NCI-H1436 (cell line): ENCODE measurements at regions not wholly inside any gene's neighbourhood (a gene's known extent, or its start where the extent isn't known, plus 50 kb on each side); places are given as distances from the start of the nearest gene placed in this dataset.
"Not testable (repeated sequence)": the region's sequence is repeated elsewhere in the genome, so short reads cannot be mapped to it uniquely, and the experiment has no call there.

Experiments
- DNase-seq: peaks from one replicate; lab custom pipeline; 2025; lab: John Stamatoyannopoulos, UW

DNA sequence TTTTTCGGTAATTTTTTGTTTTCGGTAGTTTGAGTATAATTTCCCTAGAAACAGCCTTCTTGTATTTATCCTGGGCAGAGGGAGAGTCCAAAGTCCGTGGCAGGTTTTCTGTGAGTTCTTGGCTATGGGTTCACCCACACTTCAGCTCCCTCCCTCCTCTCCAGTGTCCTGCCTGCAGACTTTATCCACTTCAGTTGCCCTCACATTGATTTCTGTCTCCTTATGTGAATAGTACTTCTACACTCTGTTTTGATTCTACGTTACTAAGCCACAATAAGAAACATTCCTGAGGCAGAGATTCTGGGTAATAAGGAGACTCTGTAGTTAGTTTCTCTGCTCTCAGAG, 868.6 kb downstream of the METTL15 start:
- DNase-seq: no peak

DNA sequence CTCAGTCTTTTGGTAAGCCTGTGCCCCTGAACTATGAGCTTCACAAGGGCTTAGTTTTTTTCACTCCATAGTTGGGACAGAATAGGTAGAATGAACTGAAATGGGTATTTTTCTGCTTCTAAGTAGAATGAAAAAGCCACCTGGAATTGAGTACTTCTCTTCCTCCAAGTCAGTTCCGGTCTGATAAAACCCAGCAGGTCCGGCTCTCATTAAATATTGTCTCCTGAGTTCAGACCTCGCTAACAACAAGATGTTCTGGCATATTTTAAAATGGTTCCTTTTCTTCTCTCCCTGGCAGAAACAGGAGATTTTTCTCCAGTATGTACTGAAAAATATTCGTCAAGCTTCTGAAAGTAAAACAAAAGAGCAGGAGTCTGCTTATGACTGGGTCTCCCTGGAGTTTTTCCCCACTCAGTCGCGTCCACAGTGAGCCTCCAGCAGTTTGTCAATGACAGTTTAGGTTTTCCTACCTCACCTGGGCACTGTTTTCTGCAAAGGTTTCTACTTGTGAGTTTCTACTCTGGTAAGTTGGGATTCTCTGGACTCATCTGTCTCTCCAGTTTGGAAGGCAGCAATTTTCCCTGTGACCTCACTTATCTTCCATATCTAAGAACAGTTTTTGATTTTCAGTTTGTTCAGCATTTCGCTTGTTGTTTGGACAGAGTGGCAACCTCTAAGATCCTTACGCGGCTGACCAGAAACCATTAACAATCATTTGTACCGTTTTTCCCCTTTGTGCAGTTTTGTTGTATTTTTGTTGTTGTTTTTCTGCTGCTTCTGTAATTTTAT, 868.0 kb downstream of the METTL15 start:
- DNase-seq: no peak

DNA sequence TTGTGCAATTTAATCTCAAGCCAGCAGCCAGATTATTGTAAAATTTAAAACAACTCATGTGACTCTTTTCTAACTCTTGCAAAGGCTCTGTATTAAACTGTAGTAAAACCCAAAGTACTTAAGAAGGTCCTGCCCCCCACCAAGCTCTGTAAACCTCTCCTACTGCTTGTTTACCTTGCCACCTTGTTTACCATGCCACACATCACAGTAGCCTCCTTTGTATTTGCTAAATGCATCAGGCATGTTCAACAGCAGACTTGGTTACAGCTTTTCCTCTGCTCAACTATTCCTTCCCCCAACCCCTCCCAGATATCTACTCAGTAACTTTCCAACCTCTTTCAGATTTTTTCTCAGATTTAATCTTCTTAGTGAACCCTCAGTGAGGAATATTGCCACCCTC, 861.6 kb downstream of the METTL15 start:
- DNase-seq: no peak

DNA sequence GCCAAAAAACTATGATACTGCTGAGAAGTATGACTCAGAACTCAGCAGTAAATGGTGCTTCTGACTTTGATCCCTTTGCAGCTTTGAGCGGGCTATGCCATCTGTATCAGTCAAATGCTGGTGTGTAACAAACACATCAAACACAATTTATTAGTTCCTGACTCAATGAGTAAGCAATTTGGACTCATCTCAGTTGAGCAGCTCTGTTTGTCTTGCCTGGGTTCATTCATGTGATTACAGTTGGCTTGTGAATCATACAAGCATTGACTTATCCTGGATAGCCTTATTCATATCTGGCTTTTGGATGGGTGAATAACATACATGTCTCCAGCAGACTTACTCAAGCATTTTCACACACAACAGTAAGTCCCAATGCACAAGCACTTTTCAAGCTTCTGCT, 858.8 kb downstream of the METTL15 start:
- DNase-seq: no peak

DNA sequence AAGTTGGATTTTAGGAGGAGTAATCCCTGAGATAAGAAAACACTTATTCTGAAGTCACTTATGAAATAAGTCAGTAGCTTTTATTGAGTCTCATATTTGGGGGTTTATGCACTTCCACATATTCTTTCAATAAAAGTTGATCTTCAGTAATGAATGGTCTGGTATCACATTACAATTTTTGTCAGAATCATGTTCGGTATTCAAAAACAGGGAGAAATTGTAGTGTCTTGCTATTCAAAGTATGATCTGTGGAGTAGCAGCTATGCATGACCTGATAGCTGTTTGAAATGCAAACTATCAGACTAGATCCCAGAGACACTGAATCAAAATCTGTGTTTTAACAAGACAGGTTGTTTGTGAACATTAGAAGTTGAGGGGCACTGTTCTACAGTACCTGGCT, 857.6 kb downstream of the METTL15 start:
- no peak for DNase-seq

DNA sequence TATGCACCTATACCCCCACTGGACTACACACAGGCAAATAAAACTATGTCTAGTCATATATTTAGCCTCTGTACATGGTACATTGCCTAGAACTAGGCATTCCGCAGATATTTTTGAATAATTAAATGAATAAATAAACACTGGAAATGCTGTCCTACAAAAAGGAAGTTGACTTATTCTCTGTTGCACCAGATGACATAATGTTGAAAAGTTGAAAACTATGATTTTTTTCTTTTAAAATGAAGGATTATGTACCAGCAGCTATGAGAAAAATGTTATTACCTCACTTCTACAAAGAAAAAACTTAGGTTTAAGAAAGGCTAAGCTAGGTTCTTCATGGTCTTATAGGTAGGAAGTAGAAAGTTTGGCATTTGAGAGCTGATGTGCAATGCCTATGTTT, 856.6 kb downstream of the METTL15 start:
- no peak for DNase-seq

DNA sequence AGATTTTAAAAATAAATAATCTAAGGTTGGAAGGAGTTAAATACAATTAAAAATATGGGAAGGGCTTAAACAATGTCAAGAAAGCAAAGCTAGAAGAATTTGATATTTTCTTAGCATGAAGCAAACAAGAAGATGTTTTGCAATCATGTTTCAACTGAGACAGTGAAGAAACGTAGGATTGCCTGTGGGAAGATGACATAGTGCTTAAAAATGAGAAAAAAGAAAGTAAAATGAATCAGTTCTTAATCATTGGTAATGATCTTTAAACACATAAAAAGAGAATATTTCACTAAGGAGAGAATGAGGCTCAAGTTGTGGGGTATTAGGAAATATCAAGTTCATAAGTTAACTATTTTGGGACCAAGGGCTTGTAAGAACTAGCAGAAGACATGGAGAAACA, 855.0 kb downstream of the METTL15 start:
- no peak for DNase-seq

DNA sequence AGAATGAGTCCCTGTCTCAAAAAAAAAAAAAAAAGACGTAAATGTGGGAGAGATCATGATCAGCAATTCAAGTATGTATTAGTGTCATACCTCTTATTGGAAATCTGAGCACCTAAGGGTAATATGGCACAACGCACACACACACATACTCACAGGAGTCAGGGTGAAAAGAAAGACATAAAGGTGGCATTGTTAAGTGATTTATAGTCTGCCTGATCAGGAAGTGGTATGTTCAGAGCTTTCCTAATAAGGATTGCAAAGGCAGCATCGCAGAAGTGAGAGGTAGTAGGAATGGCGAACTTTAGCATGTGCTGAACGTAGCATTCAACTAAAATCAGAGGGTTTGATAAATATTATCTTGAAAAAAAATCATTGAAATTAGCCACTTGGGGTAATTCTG, 854.3 kb downstream of the METTL15 start:
- no peak for DNase-seq

DNA sequence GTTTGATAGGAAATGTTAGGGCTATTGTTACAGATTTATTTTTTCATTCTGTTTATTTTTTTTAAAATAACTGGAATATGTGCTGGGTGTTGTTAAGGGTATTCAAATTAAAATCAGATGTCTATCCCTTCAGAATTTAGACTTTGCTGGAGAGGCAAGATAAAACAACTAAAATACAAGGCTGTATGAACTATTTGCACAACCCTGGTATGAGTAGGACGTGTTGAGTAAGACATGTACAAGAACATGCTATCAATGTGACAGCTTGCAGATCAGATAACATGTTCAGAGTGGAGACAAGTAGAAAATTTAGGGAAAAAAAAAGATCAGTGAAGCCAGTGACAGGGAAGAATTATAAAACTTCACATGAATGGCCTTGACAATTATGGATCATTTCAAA, 853.5 kb downstream of the METTL15 start:
- no peak for DNase-seq

DNA sequence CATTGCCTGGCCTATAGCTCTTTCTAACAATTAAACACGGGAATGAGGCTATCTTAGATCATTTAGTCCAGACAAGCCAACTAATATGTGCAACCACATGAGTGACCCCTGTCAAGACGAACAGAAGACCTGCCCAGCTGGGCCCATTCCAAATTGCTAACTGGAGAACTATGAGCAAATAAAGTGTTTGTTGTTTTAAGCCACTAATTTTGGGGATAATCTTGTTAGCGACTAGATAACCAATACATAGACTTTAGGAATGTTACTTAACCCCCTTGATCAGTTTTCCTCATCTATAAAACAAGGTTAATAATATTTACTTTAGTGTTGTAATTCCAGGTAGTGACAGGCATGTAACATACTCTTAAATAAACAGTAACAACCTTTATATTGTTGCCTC, 848.3 kb downstream of the METTL15 start:
- no peak for DNase-seq

DNA sequence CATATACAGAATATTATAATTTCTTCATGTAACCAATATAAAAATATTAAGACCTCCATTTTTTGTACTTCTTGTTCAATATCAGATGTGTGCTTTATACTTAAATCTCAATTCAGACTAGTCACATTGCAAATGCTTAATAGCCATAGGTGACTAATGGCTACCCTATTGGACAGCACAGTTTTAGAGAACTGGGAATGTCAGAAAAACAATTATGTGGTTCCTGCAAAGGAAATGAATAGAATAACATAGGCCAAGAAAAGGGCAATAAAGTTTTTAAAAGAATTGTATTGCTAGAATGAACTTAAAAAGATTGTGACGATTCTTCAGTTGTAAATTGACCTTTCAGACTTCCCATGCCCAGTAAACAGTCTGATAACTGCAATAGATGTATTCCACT, 843.0 kb downstream of the METTL15 start:
- no peak for DNase-seq

DNA sequence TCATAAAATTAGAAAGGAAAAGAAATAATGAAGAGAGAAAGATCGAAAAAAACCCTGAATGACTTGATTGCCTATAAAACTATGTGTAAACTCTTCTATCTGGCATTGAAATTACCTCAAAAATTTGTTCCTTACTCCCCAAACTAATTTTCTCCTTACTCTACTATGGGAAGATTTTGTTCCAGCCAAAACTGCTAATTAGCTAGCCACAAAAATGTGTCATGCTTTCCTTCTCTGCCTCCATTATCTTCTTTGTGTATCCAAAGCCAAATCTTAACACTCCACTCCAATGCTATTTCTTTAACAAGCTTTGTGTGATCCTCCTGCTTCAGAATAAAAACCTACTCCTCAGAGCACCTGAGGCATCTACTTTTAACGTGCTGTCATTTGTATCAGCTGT, 831.2 kb downstream of the METTL15 start:
- no peak for DNase-seq

DNA sequence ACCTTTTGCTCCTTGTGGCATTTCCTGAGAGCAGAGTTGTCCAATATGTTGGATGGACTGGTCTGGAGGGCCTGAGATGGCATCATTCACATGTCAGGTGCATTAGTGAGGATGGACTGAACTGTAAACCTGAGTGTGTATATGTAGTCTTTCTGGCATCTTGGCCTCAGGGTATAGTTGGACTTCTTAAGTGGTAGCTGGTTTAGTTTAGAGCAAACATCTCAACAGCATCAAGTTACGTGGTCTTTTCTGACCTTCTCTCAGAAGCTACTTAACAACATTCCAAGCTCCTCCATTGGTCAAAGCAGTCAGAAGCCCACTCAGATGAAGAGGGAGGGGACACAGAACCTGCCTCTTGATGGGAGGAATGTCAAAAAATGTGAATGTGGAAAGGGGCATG, 829.9 kb downstream of the METTL15 start:
- no peak for DNase-seq

DNA sequence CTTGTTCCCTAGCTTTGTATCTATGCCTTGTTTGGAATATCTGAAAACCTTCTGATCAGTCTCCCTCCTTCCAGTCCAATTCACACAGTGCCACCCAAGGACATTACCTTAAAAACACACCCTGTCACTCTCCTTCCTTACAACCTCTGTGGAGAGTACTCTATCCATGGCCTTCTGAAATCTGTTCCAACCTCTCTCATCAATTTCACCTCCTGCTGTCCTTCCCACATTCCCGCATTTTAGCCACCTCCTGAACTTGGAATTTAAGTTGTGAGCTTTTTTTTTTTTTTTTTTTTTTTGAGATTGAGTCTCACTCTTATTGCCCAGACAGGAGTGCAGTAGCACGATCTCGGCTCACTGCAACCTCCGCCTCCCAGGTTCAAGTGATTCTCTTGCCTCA, 824.8 kb downstream of the METTL15 start:
- DNase-seq: no peak

DNA sequence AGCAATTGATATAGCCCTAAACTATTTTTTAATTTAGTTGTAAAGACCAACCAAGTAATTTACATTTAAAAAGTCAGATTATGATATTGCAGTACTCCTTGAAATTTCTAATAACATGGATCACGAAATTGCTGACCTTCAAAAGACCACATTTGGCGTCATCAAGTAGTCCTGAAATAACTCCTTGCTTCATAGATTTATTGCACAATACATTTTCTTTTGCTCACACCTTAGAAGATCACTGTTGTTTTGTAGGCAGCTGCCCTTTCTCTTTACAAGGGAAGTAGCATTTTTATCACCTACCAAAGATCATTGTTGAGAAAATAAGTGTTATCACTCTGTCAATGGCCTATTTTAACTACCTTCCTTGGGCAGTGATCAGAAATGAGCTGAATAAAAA, 815.8 kb downstream of the METTL15 start:
- DNase-seq: no peak

DNA sequence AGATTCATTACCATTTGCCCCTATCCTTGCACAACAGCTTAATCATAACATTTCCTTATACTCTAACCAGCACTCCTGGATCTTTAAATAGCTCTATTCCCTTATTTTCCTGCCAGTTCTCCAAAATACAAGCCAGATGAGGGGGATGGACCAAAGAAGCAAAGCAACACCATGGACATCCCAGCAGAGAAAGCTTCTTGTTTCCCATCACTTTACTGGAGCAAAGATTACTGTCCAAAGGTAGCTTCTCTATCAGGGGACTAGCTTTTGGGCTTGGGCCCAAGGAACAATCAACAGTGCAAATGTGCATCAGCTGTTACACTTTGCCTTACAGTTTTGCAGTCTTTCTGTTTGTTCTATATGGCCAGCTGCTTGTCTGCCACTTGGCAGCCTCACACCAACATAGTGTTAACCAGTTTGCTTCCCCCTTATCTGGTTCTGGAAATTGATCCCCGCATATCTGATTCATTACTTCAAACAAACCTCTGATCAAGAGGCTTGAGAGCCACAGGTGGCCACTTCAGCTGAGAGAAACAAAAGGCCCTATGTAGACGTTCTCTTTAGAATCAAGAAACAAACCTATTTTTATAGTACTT, 814.3 kb downstream of the METTL15 start:
- DNase-seq: no peak

DNA sequence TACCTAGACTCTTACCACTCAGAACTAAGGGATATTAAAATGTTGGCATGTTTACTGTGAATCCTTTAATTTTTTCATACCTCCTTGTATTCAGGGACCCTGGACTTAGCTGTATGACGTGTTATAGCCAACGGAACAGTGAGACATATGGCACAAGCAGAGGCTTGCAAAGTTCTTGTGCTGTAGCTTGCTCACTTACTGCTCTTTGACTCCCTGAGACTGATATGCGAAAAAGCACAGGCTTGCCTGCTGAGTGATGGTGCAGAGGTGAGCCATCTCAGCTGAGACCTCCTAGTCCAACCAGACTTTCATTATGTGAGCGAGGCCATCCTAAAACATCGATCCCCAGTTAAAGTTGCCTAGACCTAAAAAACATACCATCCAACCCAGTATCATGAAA, 811.0 kb downstream of the METTL15 start:
- DNase-seq: no peak

DNA sequence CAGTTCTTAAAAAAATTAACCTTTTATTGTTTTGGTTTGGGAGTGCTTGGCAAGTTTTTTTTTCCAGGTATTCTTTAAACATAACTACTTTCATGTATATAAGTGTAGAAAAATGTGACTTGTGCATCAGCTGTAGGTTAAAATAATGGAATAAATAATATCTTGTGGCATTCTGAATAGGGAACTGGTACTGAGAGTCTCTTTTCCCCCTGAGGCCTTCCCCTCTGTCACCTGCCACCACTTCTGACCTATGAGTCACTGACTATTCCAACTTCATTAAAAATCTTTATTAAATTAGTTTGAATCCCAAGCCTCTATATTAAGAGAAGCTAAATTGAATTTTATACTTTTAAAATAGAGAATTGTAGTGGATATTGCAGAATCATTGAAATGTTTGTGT, 805.7 kb downstream of the METTL15 start:
- no peak for DNase-seq

DNA sequence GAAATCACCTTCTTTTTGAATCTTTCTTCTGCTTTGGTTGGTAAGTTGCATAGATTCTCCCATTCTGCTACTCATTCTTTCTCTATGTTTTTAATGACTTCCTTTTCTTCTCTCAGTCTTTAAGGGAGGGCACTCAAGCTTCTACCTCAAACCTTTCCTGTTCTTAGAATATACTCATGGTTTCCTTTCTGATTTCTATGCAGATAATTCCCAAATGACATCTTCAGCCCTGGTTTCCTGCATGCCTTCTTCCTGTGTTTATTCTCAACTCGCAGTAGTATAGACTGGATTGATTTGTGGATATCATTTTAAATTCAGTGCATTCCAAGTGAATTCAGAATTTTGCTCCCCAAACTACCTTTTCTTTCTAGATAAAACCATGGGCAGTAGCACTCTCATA, 803.6 kb downstream of the METTL15 start:
- no peak for DNase-seq

DNA sequence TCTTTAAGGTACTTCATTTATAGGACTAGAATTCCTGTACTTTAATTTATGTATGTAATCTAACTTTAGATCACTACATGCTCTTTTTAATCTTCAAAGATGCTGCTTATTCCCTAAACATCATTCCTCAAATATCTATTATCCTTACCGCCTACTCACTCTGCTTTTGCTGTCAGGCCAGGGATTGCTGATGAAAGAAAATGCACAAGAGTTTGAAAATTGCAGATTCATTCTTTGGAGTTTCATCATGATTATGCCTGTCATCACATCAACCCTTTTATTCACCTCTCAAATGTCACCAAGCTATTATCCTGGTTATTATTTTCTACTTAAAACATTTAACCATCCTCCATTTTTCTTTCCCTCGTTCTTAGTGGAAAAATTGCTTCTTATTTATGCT, 802.7 kb downstream of the METTL15 start:
- no peak for DNase-seq

DNA sequence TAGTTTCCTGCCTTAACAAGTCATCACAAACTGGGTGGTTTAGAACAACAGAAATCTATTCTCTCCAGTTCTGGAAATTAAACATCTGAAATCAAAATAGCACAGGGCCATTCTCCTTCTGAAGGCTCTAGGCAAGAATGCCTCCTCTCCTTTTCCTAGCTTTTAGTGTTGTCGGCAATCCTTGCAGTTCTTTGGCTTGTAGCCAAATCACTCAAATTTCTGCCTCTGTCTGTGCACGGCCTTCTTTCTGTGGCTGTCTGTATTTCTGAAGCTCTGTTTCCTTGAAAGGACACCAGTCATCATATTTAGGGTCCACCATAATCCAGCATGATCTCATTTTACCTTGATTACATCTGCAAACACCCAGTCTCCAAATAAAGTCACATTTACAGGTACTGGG, 795.5 kb downstream of the METTL15 start:
- DNase-seq: no peak

DNA sequence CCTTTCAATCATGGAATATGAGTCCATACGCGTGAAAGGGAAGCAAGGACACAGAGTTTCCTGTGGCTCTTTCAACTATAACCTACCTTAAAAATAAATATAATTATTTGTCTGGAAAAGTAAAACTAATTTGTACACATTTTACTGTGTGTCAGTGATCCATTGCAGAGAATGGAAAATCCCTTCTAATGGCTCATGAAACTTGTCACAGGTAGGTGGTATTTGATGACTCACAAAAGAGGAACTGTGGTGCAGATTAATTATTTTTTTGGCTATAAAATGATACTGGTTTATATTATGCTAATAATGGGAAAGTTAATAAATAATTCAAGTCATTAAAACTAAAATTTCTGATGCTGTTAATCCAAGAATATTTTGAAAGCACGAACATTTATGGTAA, 792.2 kb downstream of the METTL15 start:
- DNase-seq: no peak

DNA sequence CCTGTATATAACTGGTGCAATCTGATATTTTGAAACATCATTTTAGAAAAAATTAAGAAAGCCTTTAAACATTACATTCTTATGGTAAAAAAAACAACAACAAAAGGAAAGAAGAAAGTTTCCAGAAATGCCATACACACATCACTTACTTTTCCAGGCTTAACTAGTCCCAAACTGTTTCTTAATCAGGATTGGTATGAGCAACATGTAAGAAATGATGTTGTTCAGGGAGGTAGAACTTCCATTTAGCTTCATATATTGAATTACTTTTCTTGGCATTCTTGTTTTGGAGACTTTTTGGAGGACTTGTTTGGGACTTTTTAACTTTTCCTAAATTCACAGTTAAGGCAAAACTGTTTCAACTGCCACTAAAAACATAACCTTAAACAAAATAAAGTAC, 791.5 kb downstream of the METTL15 start:
- DNase-seq: no peak

DNA sequence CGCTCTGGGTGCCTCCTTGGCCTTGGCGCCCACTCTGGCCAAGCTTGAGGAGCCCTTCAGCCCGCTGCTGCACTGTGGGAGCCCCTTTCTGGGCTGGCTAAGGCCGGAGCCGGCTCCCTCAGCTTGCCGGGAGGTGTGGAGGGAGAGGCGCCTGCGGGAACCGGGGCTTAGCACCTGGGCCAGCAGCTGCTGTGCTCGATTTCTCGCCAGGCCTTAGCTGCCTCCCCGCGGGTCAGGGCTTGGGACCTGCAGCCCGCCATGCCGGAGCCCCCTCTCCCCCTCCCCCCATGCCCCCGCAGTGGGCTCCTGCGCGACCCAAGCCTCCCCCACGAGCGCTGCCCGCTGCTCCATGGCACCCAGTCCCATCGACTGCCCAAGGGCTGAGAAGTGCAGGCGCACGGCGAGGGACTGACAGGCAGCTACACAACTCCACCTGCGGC, 782.4 kb downstream of the METTL15 start:
- DNase-seq: not testable (repeated sequence)
